Colonic mucosa (tissue), 4 donors: ENCODE measurements at regions not wholly inside any gene's neighbourhood (a gene's known extent, or its start where the extent isn't known, plus 50 kb on each side); places are given as distances from the start of the nearest gene placed in this dataset.

Experiments used
- DNase-seq: peaks from one replicate; pipeline ENCODE4 v3.0.0-alpha.2; 2020
- H3K27ac ChIP-seq: fragments of 200-600 bp; one replicate; pipeline ENCODE4 v1.8.0; 2021
- H3K27me3 ChIP-seq: fragments of 200-600 bp; one replicate; pipeline ENCODE4 v1.8.0; 2021
- H3K36me3 ChIP-seq: fragments of 200-600 bp; one replicate; pipeline ENCODE4 v1.8.0; 2021
- H3K4me1 ChIP-seq: fragments of 200-600 bp; one replicate; pipeline ENCODE4 v1.8.0; 2021; ENCODE audit warnings: mild to moderate bottlenecking
- H3K4me3 ChIP-seq: fragments of 200-600 bp; one replicate; pipeline ENCODE4 v1.8.0; 2021
- H3K9ac ChIP-seq, 2 donors: one replicate each; pipeline ENCODE4 v1.7.0; 2013; ENCODE audit warnings: control low read depth in 2 of 2, low read depth in 2 of 2, low read length in 2 of 2
- H3K9me3 ChIP-seq: fragments of 200-600 bp; one replicate; pipeline ENCODE4 v1.8.0; 2021
- CTCF ChIP-seq: fragments of 200-600 bp; IDR thresholded peaks from one replicate; pipeline ENCODE4 v1.8.0; 2022; ENCODE audit warnings: antibody characterized with exemption, mild to moderate bottlenecking
- intact Hi-C: fragments of 100-400 bp; cut with DNase I; formaldehyde crosslinking; loops from one replicate; pipeline ENCODE4 v1.14.1; 2022
- donor health status: healthy.
- donor health status: DM: no; HTN: no; CAD: no.
- donor health status: DM: no; HTN: no; CAD: no.

- H3K4me3 ChIP-seq: no peak overlapping the region
- H3K9ac ChIP-seq: no peak overlapping the region
- H3K9me3 ChIP-seq: no peaks in the 10 kb centered on the region
- H3K27me3 ChIP-seq: no peaks in the 10 kb centered on the region
- no peaks in the 10 kb centered on the region for H3K36me3 ChIP-seq
- no peak for TF ChIP-seq CTCF
- DNase-seq: no peak
- no peak overlapping the region for H3K27ac ChIP-seq
- no peaks in the 10 kb centered on the region for H3K4me1 ChIP-seq
- intact Hi-C loops: no loop called here
Observed at GRCh38 chrX:106302304-106302703, 134.2 kb downstream of the PWWP3B start.

GRCh38 chrX:106306391-106306947 is 138.4 kb downstream of the PWWP3B start:
- no peak overlapping the region for H3K9ac ChIP-seq
- no peak for TF ChIP-seq CTCF
- H3K4me3 ChIP-seq: no peak overlapping the region
- no peaks in the 10 kb centered on the region for H3K4me1 ChIP-seq
- no peak for DNase-seq
- no peaks in the 10 kb centered on the region for H3K27me3 ChIP-seq
- intact Hi-C loops: no loop called here
- H3K27ac ChIP-seq: no peak overlapping the region
- H3K9me3 ChIP-seq: no peaks in the 10 kb centered on the region
- no peaks in the 10 kb centered on the region for H3K36me3 ChIP-seq

- Histone ChIP-seq H3K4me3 (no peak overlapping the region), H3K4me1 (no peaks in the 10 kb centered on the region), H3K36me3 (no peaks in the 10 kb centered on the region), H3K9ac (no peak overlapping the region), H3K27ac (no peak overlapping the region), H3K9me3 (no peaks in the 10 kb centered on the region), H3K27me3 (no peaks in the 10 kb centered on the region)
- DNase-seq: no peak
- intact Hi-C loops: no loop called here
- TF ChIP-seq CTCF: no peak
Observed at GRCh38 chrX:106323357-106323756, 155.3 kb downstream of the PWWP3B start.

GRCh38 chrX:106331606-106332005 is 163.5 kb downstream of the PWWP3B start:
- H3K4me3 ChIP-seq: no peak overlapping the region
- no peaks in the 10 kb centered on the region for H3K27me3 ChIP-seq
- H3K9me3 ChIP-seq: no peaks in the 10 kb centered on the region
- no peak overlapping the region for H3K27ac ChIP-seq
- no peak for DNase-seq
- no peak for TF ChIP-seq CTCF
- H3K4me1 ChIP-seq: no peaks in the 10 kb centered on the region
- intact Hi-C loops: no loop called here
- H3K36me3 ChIP-seq: no peaks in the 10 kb centered on the region
- no peak overlapping the region for H3K9ac ChIP-seq

GRCh38 chrX:106341823-106342222 is 173.7 kb downstream of the PWWP3B start:
- intact Hi-C loops: no loop called here
- no peaks in the 10 kb centered on the region for H3K27me3 ChIP-seq
- no peak for TF ChIP-seq CTCF
- no peak overlapping the region for H3K27ac ChIP-seq
- DNase-seq: no peak
- no peaks in the 10 kb centered on the region for H3K36me3 ChIP-seq
- H3K9me3 ChIP-seq: no peaks in the 10 kb centered on the region
- H3K9ac ChIP-seq: no peak overlapping the region
- H3K4me3 ChIP-seq: no peak overlapping the region
- H3K4me1 ChIP-seq: no peaks in the 10 kb centered on the region
